Endothelial cell of umbilical vein (primary cell): ENCODE measurements at regions not wholly inside any gene's neighbourhood (a gene's known extent, or its start where the extent isn't known, plus 50 kb on each side); places are given as distances from the start of the nearest gene placed in this dataset.

Source experiments
- BruUV-seq: library from RNA; stranded (reverse); fragments of 400-500 nt; replicated peaks from 2 replicates; lab custom pipeline; 2021; lab: Mats Ljungman, UMichigan
- CTCF ChIA-PET: fragments of 300-600, 350-600 bp; sonication (Branson Sonifier 250); formaldehyde crosslinking; loops from one replicate; lab custom pipeline; 2021; ENCODE audit warnings: antibody characterized with exemption, inconsistent platforms; lab: Charles Lee
- POLR2A ChIA-PET: fragments of 300-600, 350-600 bp; sonication (Branson Sonifier 250); formaldehyde crosslinking; loops from one replicate; lab custom pipeline; 2021; ENCODE audit warnings: antibody characterized with exemption, inconsistent platforms; lab: Charles Lee
- DNase-seq: peaks from one replicate; pipeline ENCODE4 v3.0.0-alpha.2; 2011; ENCODE audit warnings: low read depth, low spot score
- FAIRE-seq: peaks from 2 replicates; lab custom pipeline; 2011; peaks lifted over from hg19 to GRCh38; lab: Jason Lieb, UNC
- H2AFZ ChIP-seq: 2 replicates; pipeline ENCODE4 v1.6.0; 2012; ENCODE audit warnings: low read depth, low read length, control low read depth, inconsistent platforms
- H3K27ac ChIP-seq: 2 replicates; pipeline ENCODE4 v1.5.1; 2011; ENCODE audit warnings: low read depth, mild to moderate bottlenecking, control low read depth, low read length, moderate library complexity; ENCODE audit not compliant: insufficient read depth
- H3K27me3 ChIP-seq, 2 experiments: 2 replicates each; pipeline versions ENCODE4 v1.6.0 to v1.6.1; 2011; ENCODE audit warnings: low read length in 2 of 2, mixed read lengths in 1 of 2; ENCODE audit not compliant: control insufficient read depth in 2 of 2, insufficient read depth in 2 of 2
- H3K36me3 ChIP-seq, 2 experiments: 2 replicates in 1 of 2; 3 replicates in 1 of 2; pipeline ENCODE4 v1.5.1; 2011; ENCODE audit warnings: low read length in 2 of 2, mild to moderate bottlenecking in 1 of 2, moderate library complexity in 1 of 2; ENCODE audit not compliant: control insufficient read depth in 2 of 2, insufficient read depth in 2 of 2; ENCODE audit errors: extremely low read depth in 1 of 2
- H3K4me1 ChIP-seq: 3 replicates; pipeline ENCODE4 v1.5.1; 2011; ENCODE audit warnings: mild to moderate bottlenecking, low read length; ENCODE audit not compliant: control insufficient read depth, insufficient read depth; ENCODE audit errors: extremely low read depth
- H3K4me2 ChIP-seq: 2 replicates; pipeline ENCODE4 v1.6.1; 2011; ENCODE audit warnings: low read length, control low read depth, mixed read lengths; ENCODE audit not compliant: insufficient read depth
- H3K4me3 ChIP-seq, 3 experiments: fragments of 200-600 bp in 1 of 3; sonication (generic), shearing (Covaris generic) in 1 of 3; replicated peaks in 1 of 3; 2 replicates each; pipeline ENCODE4 v1.5.1; 2011 to 2016; ENCODE audit warnings: control low read depth in 3 of 3, low read length in 3 of 3, mild to moderate bottlenecking in 2 of 3, inconsistent platforms in 1 of 3, low read depth in 1 of 3, moderate library complexity in 1 of 3; ENCODE audit not compliant: insufficient read depth in 1 of 3
- H3K79me2 ChIP-seq: 2 replicates; pipeline ENCODE4 v1.6.0; 2012; ENCODE audit warnings: low read length, inconsistent platforms; ENCODE audit not compliant: control insufficient read depth, insufficient read depth
- H3K9ac ChIP-seq: replicated peaks from 2 replicates; pipeline ENCODE3; 2011; ENCODE audit warnings: low read length, control low read depth; ENCODE audit not compliant: insufficient read depth; ENCODE audit errors: extremely low read depth
- H3K9me1 ChIP-seq: replicated peaks from 3 replicates; pipeline ENCODE4 v1.6.0; 2011; ENCODE audit warnings: mild to moderate bottlenecking, low read length; ENCODE audit not compliant: control insufficient read depth, insufficient read depth; ENCODE audit errors: extremely low read depth
- H3K9me3 ChIP-seq: replicated peaks from 2 replicates; pipeline ENCODE4 v1.5.1; 2012; ENCODE audit warnings: low read length, inconsistent platforms; ENCODE audit not compliant: control insufficient read depth, insufficient read depth
- H4K20me1 ChIP-seq: replicated peaks from 2 replicates; pipeline ENCODE3; 2011; ENCODE audit warnings: mild to moderate bottlenecking, low read length; ENCODE audit not compliant: control insufficient read depth, insufficient read depth; ENCODE audit errors: extremely low read depth
- EZH2 ChIP-seq: IDR thresholded peaks from 2 replicates; pipeline ENCODE4 v1.6.1; 2012; ENCODE audit warnings: borderline replicate concordance, low read depth, mild to moderate bottlenecking, moderate library complexity, low read length, inconsistent platforms; ENCODE audit not compliant: severe bottlenecking
- FOS ChIP-seq: IDR thresholded peaks from 2 replicates; pipeline ENCODE4 v1.6.1; 2011; ENCODE audit warnings: mild to moderate bottlenecking, low read length, moderate library complexity, borderline replicate concordance; ENCODE audit not compliant: insufficient read depth
- GATA2 ChIP-seq: IDR thresholded peaks from 2 replicates; pipeline ENCODE4 v1.7.0; 2011; ENCODE audit warnings: low read depth, mild to moderate bottlenecking, moderate library complexity, mixed read lengths, low read length; ENCODE audit not compliant: insufficient read length, insufficient read depth
- JUN ChIP-seq: IDR thresholded peaks from 2 replicates; pipeline ENCODE4 v1.6.1; 2011; ENCODE audit warnings: borderline replicate concordance, low read depth; ENCODE audit not compliant: insufficient read length, insufficient read depth
- MAX ChIP-seq: IDR thresholded peaks from 2 replicates; pipeline ENCODE4 v1.6.1; 2011; ENCODE audit not compliant: insufficient read depth, insufficient read length
- MYC ChIP-seq: IDR thresholded peaks from one replicate; pipeline ENCODE4 v1.6.1; 2011; ENCODE audit warnings: mild to moderate bottlenecking, low read depth, low read length
- POLR2A ChIP-seq: IDR thresholded peaks from 2 replicates; pipeline ENCODE4 v1.6.1; 2012; ENCODE audit warnings: low read depth, mild to moderate bottlenecking, control low read depth, low read length
- POLR2AphosphoS5 ChIP-seq: IDR thresholded peaks from 2 replicates; pipeline ENCODE4 v1.6.1; 2012; ENCODE audit warnings: low read depth, mild to moderate bottlenecking, control low read depth, low read length, moderate library complexity; ENCODE audit not compliant: insufficient read depth
- dilution Hi-C: fragments of 300-500 bp; cut with MboI; formaldehyde crosslinking; loops from one replicate; pipeline ENCODE4 v1.15.0; 2019; ENCODE audit warnings: low sequenced_read_pairs; ENCODE audit not compliant: extremely low pct_ligation_motif_present
- intact Hi-C: fragments of 100-400 bp; cut with micrococcal nuclease; formaldehyde crosslinking; loops from one replicate; pipeline ENCODE4 v1.10.0; 2022
- TF ChIP-seq, protein P1 (sequence below), 2 donors: IDR thresholded peaks; 1 replicate in 1 of 2; 2 replicates in 1 of 2; pipeline ENCODE4 v1.5.1; 2011; ENCODE audit warnings: low read length in 2 of 2, mild to moderate bottlenecking in 2 of 2, moderate library complexity in 2 of 2, control low read depth in 1 of 2, inconsistent platforms in 1 of 2, low read depth in 1 of 2; ENCODE audit not compliant: insufficient read depth in 1 of 2; ENCODE audit errors: extremely low read depth in 1 of 2

DNA sequence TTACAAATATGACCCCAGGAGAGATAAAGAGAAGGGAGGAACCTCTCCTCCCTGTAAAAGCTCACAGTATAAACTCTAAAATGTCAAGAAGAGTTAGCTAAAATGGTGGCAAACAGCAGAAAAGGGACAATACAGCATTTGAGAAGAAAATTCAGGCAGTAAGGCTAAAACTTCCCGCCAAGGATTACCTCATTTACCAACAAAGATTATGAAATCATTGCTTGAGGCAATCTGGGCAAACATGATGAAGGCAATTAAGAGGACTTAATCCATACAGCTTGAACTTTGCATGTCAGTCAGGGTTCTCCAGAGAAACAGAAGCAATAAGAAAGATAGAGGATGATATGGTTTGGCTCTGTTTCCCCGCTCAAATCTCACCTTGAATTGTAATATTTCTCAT is 81.4 kb downstream of the CMPK2 start:
- no peak for DNase-seq
- H2AFZ ChIP-seq = no peak overlapping the region
- intact Hi-C loops = no loop called here
- TF ChIP-seq EZH2 (no peak), JUN (no peak)
- dilution Hi-C loops = no loop called here
- H4K20me1 ChIP-seq = no peaks in the 10 kb centered on the region
- H3K4me3 ChIP-seq = no peak overlapping the region
- H3K4me2 ChIP-seq = no peak overlapping the region
- FAIRE-seq = no peak
- H3K9ac ChIP-seq = no peak overlapping the region
- H3K9me1 ChIP-seq = no peaks in the 10 kb centered on the region
- ChIA-PET POLR2A (no interaction called here), CTCF (interaction anchor here (1.6 kb wide), 1 partner anchor 12 kb away, joined by 3 read pairs; no protein-coding TSS in a partner anchor)
- H3K27ac ChIP-seq = no peak overlapping the region
- H3K27me3 ChIP-seq = no peaks in the 10 kb centered on the region
- BruUV-seq = no TSS peak
- no peaks in the 10 kb centered on the region for H3K79me2 ChIP-seq
- H3K36me3 ChIP-seq = no peaks in the 10 kb centered on the region
- no peaks in the 10 kb centered on the region for H3K9me3 ChIP-seq
- peaks cover 10% of the 10 kb centered on the region for H3K4me1 ChIP-seq

DNA sequence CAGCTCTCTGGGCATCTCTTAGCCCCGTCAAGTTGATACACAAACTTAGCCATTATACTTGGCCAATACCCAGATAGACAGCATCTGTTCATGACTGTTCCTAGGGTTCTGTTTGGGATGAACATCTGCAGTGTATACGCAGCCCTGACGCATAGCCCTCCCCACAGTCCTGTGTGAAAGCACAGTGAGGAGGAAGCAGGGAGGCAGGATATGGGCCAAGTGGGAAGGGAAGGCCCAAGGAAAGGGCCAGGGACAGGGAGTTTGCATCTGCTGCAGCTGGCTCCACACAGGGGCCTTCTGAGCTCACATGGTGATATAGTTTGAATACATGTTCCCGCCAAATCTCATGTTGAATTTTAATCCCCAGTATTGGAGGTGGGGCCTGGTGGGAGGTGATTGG is 80.2 kb downstream of the CMPK2 start:
- Histone ChIP-seq H3K9ac (no peak overlapping the region), H3K4me2 (no peak overlapping the region), H3K36me3 (no peaks in the 10 kb centered on the region), H3K4me3 (no peak overlapping the region), H3K79me2 (no peaks in the 10 kb centered on the region), H3K9me3 (no peaks in the 10 kb centered on the region), H4K20me1 (no peaks in the 10 kb centered on the region), H2AFZ (no peak overlapping the region), H3K4me1 (peaks cover 10% of the 10 kb centered on the region), H3K9me1 (no peaks in the 10 kb centered on the region), H3K27me3 (no peaks in the 10 kb centered on the region), H3K27ac (no peak overlapping the region)
- ChIA-PET POLR2A (no interaction called here), CTCF (no interaction called here)
- TF ChIP-seq EZH2 (no peak), GATA2 (no peak), FOS (no peak), POLR2AphosphoS5 (no peak), MAX (no peak), POLR2A (no peak), JUN (no peak), MYC (no peak)
- TF ChIP-seq, protein P1, sequence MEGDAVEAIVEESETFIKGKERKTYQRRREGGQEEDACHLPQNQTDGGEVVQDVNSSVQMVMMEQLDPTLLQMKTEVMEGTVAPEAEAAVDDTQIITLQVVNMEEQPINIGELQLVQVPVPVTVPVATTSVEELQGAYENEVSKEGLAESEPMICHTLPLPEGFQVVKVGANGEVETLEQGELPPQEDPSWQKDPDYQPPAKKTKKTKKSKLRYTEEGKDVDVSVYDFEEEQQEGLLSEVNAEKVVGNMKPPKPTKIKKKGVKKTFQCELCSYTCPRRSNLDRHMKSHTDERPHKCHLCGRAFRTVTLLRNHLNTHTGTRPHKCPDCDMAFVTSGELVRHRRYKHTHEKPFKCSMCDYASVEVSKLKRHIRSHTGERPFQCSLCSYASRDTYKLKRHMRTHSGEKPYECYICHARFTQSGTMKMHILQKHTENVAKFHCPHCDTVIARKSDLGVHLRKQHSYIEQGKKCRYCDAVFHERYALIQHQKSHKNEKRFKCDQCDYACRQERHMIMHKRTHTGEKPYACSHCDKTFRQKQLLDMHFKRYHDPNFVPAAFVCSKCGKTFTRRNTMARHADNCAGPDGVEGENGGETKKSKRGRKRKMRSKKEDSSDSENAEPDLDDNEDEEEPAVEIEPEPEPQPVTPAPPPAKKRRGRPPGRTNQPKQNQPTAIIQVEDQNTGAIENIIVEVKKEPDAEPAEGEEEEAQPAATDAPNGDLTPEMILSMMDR (IDR thresholded peaks at IDR 0.05; ENCODE audit: extremely low read depth in 1 of 2, insufficient read depth in 1 of 2, low read depth in 1 of 2, low read length in 2 of 2) = no peak
- FAIRE-seq = no peak
- no peak for DNase-seq
- dilution Hi-C loops = no loop called here
- BruUV-seq = no TSS peak
- intact Hi-C loops = no loop called here
